ENCODE measurements at regions not wholly inside any gene's neighbourhood (a gene's known extent, or its start where the extent isn't known, plus 50 kb on each side); places are given as distances from the start of the nearest gene placed in this dataset.

DNA sequence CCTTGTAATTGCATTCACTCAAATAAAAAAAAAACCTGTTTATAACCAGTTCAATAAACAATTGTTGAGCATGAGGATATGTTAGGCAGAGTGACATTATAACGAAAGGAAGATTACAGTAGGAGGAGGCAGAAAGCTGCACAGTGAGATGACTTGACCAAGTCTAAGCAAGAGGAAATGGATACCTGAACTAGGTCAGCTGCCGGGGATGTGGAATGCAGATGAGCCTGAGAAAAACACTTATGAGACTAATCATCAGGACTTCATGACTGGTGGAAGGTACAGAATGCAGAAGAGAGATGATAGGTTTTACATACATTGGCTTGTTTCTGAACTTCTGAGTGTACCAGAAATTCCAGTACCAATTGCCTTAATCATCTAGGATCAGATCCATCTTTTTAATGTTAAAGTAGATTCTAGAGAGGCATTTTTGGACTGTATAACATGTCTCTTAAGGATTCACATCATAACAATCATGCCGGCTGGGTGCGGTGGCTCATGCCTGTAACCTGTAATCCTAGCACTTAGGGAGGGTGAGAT lies 208.1 kb upstream of the PPP3CA start:
- no peak overlapping the region for H3K27ac Mint-ChIP-seq (ENCODE audit: unreplicated experiment)
- Histone ChIP-seq H3K36me3 (ENCODE audit: insufficient read depth, low read length) (no peaks in the 10 kb centered on the region), H3K79me2 (ENCODE audit: insufficient read depth, low read length) (no peaks in the 10 kb centered on the region), H3K4me2 (ENCODE audit: low read length) (no peak overlapping the region), H3K27me3 (ENCODE audit: insufficient read depth, low read length) (no peaks in the 10 kb centered on the region), H3K4me1 (ENCODE audit: insufficient read depth, low read length) (no peaks in the 10 kb centered on the region), H2AFZ (ENCODE audit: low read depth, low read length) (no peak overlapping the region), H3K9me3 (ENCODE audit: insufficient read depth, low read depth, low read length) (peaks cover 3% of the 10 kb centered on the region), H3K4me3 (ENCODE audit: insufficient read depth, low read depth, low read length) (no peak overlapping the region), H3K27ac (ENCODE audit: low read depth, low read length) (no peak overlapping the region), H3K9ac (ENCODE audit: low read length) (no peak overlapping the region), H4K20me1 (ENCODE audit: insufficient read depth, low read length) (no peaks in the 10 kb centered on the region)
- TF ChIP-seq EZH2 (IDR thresholded peaks at IDR 0.05; ENCODE audit: insufficient read depth, low read length), result no peak
- TF ChIP-seq, protein P1, sequence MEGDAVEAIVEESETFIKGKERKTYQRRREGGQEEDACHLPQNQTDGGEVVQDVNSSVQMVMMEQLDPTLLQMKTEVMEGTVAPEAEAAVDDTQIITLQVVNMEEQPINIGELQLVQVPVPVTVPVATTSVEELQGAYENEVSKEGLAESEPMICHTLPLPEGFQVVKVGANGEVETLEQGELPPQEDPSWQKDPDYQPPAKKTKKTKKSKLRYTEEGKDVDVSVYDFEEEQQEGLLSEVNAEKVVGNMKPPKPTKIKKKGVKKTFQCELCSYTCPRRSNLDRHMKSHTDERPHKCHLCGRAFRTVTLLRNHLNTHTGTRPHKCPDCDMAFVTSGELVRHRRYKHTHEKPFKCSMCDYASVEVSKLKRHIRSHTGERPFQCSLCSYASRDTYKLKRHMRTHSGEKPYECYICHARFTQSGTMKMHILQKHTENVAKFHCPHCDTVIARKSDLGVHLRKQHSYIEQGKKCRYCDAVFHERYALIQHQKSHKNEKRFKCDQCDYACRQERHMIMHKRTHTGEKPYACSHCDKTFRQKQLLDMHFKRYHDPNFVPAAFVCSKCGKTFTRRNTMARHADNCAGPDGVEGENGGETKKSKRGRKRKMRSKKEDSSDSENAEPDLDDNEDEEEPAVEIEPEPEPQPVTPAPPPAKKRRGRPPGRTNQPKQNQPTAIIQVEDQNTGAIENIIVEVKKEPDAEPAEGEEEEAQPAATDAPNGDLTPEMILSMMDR (IDR thresholded peaks at IDR 0.05; ENCODE audit: insufficient read depth, low read depth, low read length), result no peak
- DNase-seq (ENCODE audit: low read depth) (peak; percentile 4), FAIRE-seq (no peak)
- H3K27me3 Mint-ChIP-seq (ENCODE audit: low read depth, unreplicated experiment), result no peaks in the 10 kb centered on the region
- H3K9me3 Mint-ChIP-seq (ENCODE audit: unreplicated experiment), result peaks cover 5% of the 10 kb centered on the region
- no peaks in the 10 kb centered on the region for H3K36me3 Mint-ChIP-seq (ENCODE audit: low read depth, unreplicated experiment)
- peaks cover 2% of the 10 kb centered on the region for H3K4me1 Mint-ChIP-seq (ENCODE audit: low read depth, unreplicated experiment)
- no peak overlapping the region for H3K4me3 Mint-ChIP-seq (ENCODE audit: unreplicated experiment)

- no peak overlapping the region for H3K4me2 ChIP-seq (ENCODE audit: low read length)
- Mint-ChIP-seq H3K36me3 (ENCODE audit: low read depth, unreplicated experiment) (no peaks in the 10 kb centered on the region), H3K4me3 (ENCODE audit: unreplicated experiment) (no peak overlapping the region), H3K27me3 (ENCODE audit: low read depth, unreplicated experiment) (no peaks in the 10 kb centered on the region), H3K9me3 (ENCODE audit: unreplicated experiment) (peaks cover 4% of the 10 kb centered on the region), H3K27ac (ENCODE audit: unreplicated experiment) (no peak overlapping the region), H3K4me1 (ENCODE audit: low read depth, unreplicated experiment) (no peaks in the 10 kb centered on the region)
- no peaks in the 10 kb centered on the region for H3K4me1 ChIP-seq (ENCODE audit: insufficient read depth, low read length)
- no peak overlapping the region for H3K4me3 ChIP-seq (ENCODE audit: insufficient read depth, low read depth, low read length)
- H3K27me3 ChIP-seq (ENCODE audit: insufficient read depth, low read length), result no peaks in the 10 kb centered on the region
- H3K79me2 ChIP-seq (ENCODE audit: insufficient read depth, low read length), result no peaks in the 10 kb centered on the region
- no peaks in the 10 kb centered on the region for H3K9me3 ChIP-seq (ENCODE audit: insufficient read depth, low read depth, low read length)
- no peak overlapping the region for H3K9ac ChIP-seq (ENCODE audit: low read length)
- no peak overlapping the region for H3K27ac ChIP-seq (ENCODE audit: low read depth, low read length)
- FAIRE-seq (no peak), DNase-seq (ENCODE audit: low read depth) (no peak)
- TF ChIP-seq, protein P1 (IDR thresholded peaks at IDR 0.05; ENCODE audit: insufficient read depth, low read depth, low read length), result no peak
- no peak for TF ChIP-seq EZH2 (IDR thresholded peaks at IDR 0.05; ENCODE audit: insufficient read depth, low read length)
- no peaks in the 10 kb centered on the region for H3K36me3 ChIP-seq (ENCODE audit: insufficient read depth, low read length)
- H4K20me1 ChIP-seq (ENCODE audit: insufficient read depth, low read length), result no peaks in the 10 kb centered on the region
- H2AFZ ChIP-seq (ENCODE audit: low read depth, low read length), result no peak overlapping the region
These were observed 193.0 kb upstream of the PPP3CA start for GRCh38 chr4:101540336-101540735.

DNA sequence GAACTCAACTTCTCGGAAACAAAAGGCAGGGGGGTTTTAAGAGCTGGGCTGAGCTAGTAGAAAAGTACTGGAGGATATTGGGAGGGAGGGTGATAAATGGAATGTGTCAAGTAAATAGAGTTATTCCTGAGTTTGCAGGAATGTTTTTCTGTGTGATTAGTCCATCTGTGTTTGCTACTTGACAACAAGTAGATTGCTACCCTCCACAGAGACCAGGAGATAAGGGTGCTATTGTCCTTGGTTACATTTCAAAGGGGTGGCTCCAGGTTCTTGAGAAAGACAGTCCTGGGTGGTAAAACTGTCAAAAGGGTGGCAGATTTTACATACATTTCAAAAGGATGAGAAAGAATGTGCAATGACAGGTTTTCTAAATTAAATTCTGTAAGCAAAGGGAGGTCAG lies 181.2 kb upstream of the PPP3CA start:
- no peak overlapping the region for H3K4me3 ChIP-seq (ENCODE audit: insufficient read depth, low read depth, low read length)
- H3K27ac ChIP-seq (ENCODE audit: low read depth, low read length), result no peak overlapping the region
- Mint-ChIP-seq H3K27ac (ENCODE audit: unreplicated experiment) (no peak overlapping the region), H3K4me1 (ENCODE audit: low read depth, unreplicated experiment) (peaks cover 11% of the 10 kb centered on the region), H3K4me3 (ENCODE audit: unreplicated experiment) (no peak overlapping the region), H3K36me3 (ENCODE audit: low read depth, unreplicated experiment) (no peaks in the 10 kb centered on the region), H3K9me3 (ENCODE audit: unreplicated experiment) (peaks cover 3% of the 10 kb centered on the region), H3K27me3 (ENCODE audit: low read depth, unreplicated experiment) (no peaks in the 10 kb centered on the region)
- no peak for DNase-seq (ENCODE audit: low read depth)
- H3K4me1 ChIP-seq (ENCODE audit: insufficient read depth, low read length), result no peaks in the 10 kb centered on the region
- H2AFZ ChIP-seq (ENCODE audit: low read depth, low read length), result no peak overlapping the region
- H3K79me2 ChIP-seq (ENCODE audit: insufficient read depth, low read length), result no peaks in the 10 kb centered on the region
- H3K9me3 ChIP-seq (ENCODE audit: insufficient read depth, low read depth, low read length), result no peaks in the 10 kb centered on the region
- FAIRE-seq, result no peak
- H3K9ac ChIP-seq (ENCODE audit: low read length), result no peak overlapping the region
- H3K4me2 ChIP-seq (ENCODE audit: low read length), result no peak overlapping the region
- H3K27me3 ChIP-seq (ENCODE audit: insufficient read depth, low read length), result no peaks in the 10 kb centered on the region
- H3K36me3 ChIP-seq (ENCODE audit: insufficient read depth, low read length), result no peaks in the 10 kb centered on the region
- TF ChIP-seq, protein P1 (IDR thresholded peaks at IDR 0.05; ENCODE audit: insufficient read depth, low read depth, low read length), result no peak
- TF ChIP-seq EZH2 (IDR thresholded peaks at IDR 0.05; ENCODE audit: insufficient read depth, low read length), result no peak
- H4K20me1 ChIP-seq (ENCODE audit: insufficient read depth, low read length), result no peaks in the 10 kb centered on the region

All from astrocyte (in vitro differentiated cells and primary cell).